Erythroblast (primary cell): ENCODE measurements at regions not wholly inside any gene's neighbourhood (a gene's known extent, or its start where the extent isn't known, plus 50 kb on each side); places are given as distances from the start of the nearest gene placed in this dataset.

Source experiments
- GATA1 ChIP-seq: IDR thresholded peaks from 2 replicates; pipeline ENCODE4 v1.6.1; 2011; ENCODE audit warnings: low read depth, mild to moderate bottlenecking, control low read depth, low read length, moderate library complexity
- POLR2A ChIP-seq: IDR thresholded peaks from 2 replicates; pipeline ENCODE4 v1.6.1; 2011; ENCODE audit warnings: mild to moderate bottlenecking, low read length

GRCh38 chr10:36038316-36038955 lies 396.3 kb upstream of the FZD8 start:
- TF ChIP-seq POLR2A (no peak), GATA1 (no peak)
